IMR-90 (cell line): ENCODE measurements at regions not wholly inside any gene's neighbourhood (a gene's known extent, or its start where the extent isn't known, plus 50 kb on each side); places are given as distances from the start of the nearest gene placed in this dataset.

Experiments
- ATAC-seq: fragments of 200-7000 bp; cut with Tn5 transposase; 2 replicates; pipeline ENCODE4 v1.9.1; 2020; ENCODE audit warnings: low read depth, mild to moderate bottlenecking, moderate library complexity
- BruUV-seq: library from RNA; stranded (reverse); fragments of 400-500 nt; replicated peaks from 2 replicates; lab custom pipeline; 2021; lab: Mats Ljungman, UMichigan
- CTCF ChIA-PET: fragments of 300-600 bp; formaldehyde crosslinking; extraction: SDS; loops from one replicate; lab custom pipeline; 2021; ENCODE audit warnings: antibody characterized with exemption; lab: Yijun Ruan, JAX
- POLR2A ChIA-PET: fragments of 300-600 bp; sonication (Branson Sonifier 250); formaldehyde crosslinking; loops from one replicate; lab custom pipeline; 2022; ENCODE audit warnings: antibody characterized with exemption; ENCODE audit not compliant: unreplicated experiment; lab: Charles Lee
- DNase-seq: peaks from one replicate; pipeline ENCODE4 v3.0.0; 2013
- H2AFZ ChIP-seq: replicated peaks from 2 replicates; pipeline ENCODE3; 2013; ENCODE audit warnings: low read length, mild to moderate bottlenecking; ENCODE audit not compliant: poor library complexity
- H2AK5ac ChIP-seq: 2 replicates; pipeline ENCODE4 v1.6.1; 2013; ENCODE audit warnings: low read depth, low read length, inconsistent platforms
- H2AK9ac ChIP-seq: replicated peaks from 2 replicates; pipeline ENCODE3; 2013; ENCODE audit warnings: mild to moderate bottlenecking, low read depth, low read length, moderate library complexity; ENCODE audit not compliant: poor library complexity
- H2BK120ac ChIP-seq: 2 replicates; pipeline ENCODE4 v1.6.1; 2013; ENCODE audit warnings: low read depth, low read length, inconsistent platforms
- H2BK15ac ChIP-seq: 3 replicates; pipeline ENCODE4 v1.6.1; 2013; ENCODE audit warnings: low read depth, low read length, inconsistent platforms
- H2BK20ac ChIP-seq: 2 replicates; pipeline ENCODE4 v1.6.1; 2013; ENCODE audit warnings: low read depth, mild to moderate bottlenecking, inconsistent platforms, low read length, moderate library complexity
- H2BK5ac ChIP-seq: 2 replicates; pipeline ENCODE4 v1.6.1; 2013; ENCODE audit warnings: mild to moderate bottlenecking, low read depth, low read length, inconsistent platforms; ENCODE audit not compliant: poor library complexity, severe bottlenecking
- H3K14ac ChIP-seq: replicated peaks from 2 replicates; pipeline ENCODE4 v1.6.1; 2013; ENCODE audit warnings: low read depth, low read length, inconsistent platforms
- H3K18ac ChIP-seq: 2 replicates; pipeline ENCODE4 v1.6.1; 2013; ENCODE audit warnings: low read depth, low read length, control low read depth
- H3K23ac ChIP-seq: 2 replicates; pipeline ENCODE4 v1.6.1; 2013; ENCODE audit warnings: low read depth, low read length, inconsistent platforms
- H3K27ac ChIP-seq: 2 replicates; pipeline ENCODE4 v1.5.1; 2013; ENCODE audit warnings: mild to moderate bottlenecking, control low read depth, low read length; ENCODE audit not compliant: insufficient read depth
- H3K27me3 ChIP-seq: 2 replicates; pipeline ENCODE4 v1.6.1; 2013; ENCODE audit warnings: low read length; ENCODE audit not compliant: control insufficient read depth, insufficient read depth
- H3K36me3 ChIP-seq: 2 replicates; pipeline ENCODE4 v1.6.1; 2013; ENCODE audit warnings: low read length, mixed read lengths; ENCODE audit not compliant: control insufficient read depth, insufficient read depth
- H3K4ac ChIP-seq: 2 replicates; pipeline ENCODE4 v1.6.1; 2013; ENCODE audit warnings: low read depth, low read length, inconsistent platforms
- H3K4me1 ChIP-seq: 2 replicates; pipeline ENCODE4 v1.6.1; 2013; ENCODE audit warnings: low read length, mixed read lengths; ENCODE audit not compliant: control insufficient read depth, insufficient read depth
- H3K4me2 ChIP-seq: 2 replicates; pipeline ENCODE4 v1.6.1; 2013; ENCODE audit warnings: low read depth, mild to moderate bottlenecking, control low read depth, low read length, moderate library complexity
- H3K4me3 ChIP-seq: 2 replicates; pipeline ENCODE4 v1.5.1; 2013; ENCODE audit warnings: low read depth, mild to moderate bottlenecking, control low read depth, low read length, moderate library complexity; ENCODE audit not compliant: insufficient read depth
- H3K56ac ChIP-seq: 2 replicates; pipeline ENCODE4 v1.6.1; 2013; ENCODE audit warnings: low read length, inconsistent platforms; ENCODE audit not compliant: insufficient read depth; ENCODE audit errors: extremely low read depth
- H3K79me1 ChIP-seq, 2 experiments: 2 replicates each; pipeline ENCODE4 v1.6.1; 2013; ENCODE audit warnings: low read length in 2 of 2, inconsistent platforms in 1 of 2, low read depth in 1 of 2
- H3K9ac ChIP-seq: 2 replicates; pipeline ENCODE4 v1.6.1; 2013; ENCODE audit warnings: low read depth, low read length, control low read depth
- H3K9me1 ChIP-seq: 2 replicates; pipeline ENCODE4 v1.6.1; 2013; ENCODE audit warnings: low read length, inconsistent platforms; ENCODE audit not compliant: insufficient read depth
- H3K9me3 ChIP-seq: 2 replicates; pipeline ENCODE4 v1.6.1; 2013; ENCODE audit warnings: low read length; ENCODE audit not compliant: control insufficient read depth, insufficient read depth
- H4K20me1 ChIP-seq: 2 replicates; pipeline ENCODE4 v1.6.1; 2013; ENCODE audit warnings: low read length, inconsistent platforms; ENCODE audit not compliant: insufficient read depth
- H4K5ac ChIP-seq: 2 replicates; pipeline ENCODE4 v1.6.1; 2013; ENCODE audit warnings: mild to moderate bottlenecking, low read depth, low read length, control low read depth
- H4K8ac ChIP-seq, 2 experiments: 2 replicates each; pipeline ENCODE4 v1.6.1; 2013; ENCODE audit warnings: low read depth in 2 of 2, low read length in 2 of 2, control low read depth in 1 of 2, inconsistent platforms in 1 of 2
- H4K91ac ChIP-seq: 2 replicates; pipeline ENCODE4 v1.6.1; 2013; ENCODE audit warnings: low read depth, low read length, inconsistent platforms; ENCODE audit not compliant: insufficient read depth
- BHLHE40 ChIP-seq: fragments of 150-350 bp; IDR thresholded peaks from 2 replicates; pipeline ENCODE4 v1.6.1; 2016; ENCODE audit warnings: mild to moderate bottlenecking, low read depth, low read length
- FOS ChIP-seq: fragments of 150-350 bp; IDR thresholded peaks from 2 replicates; pipeline ENCODE4 v1.6.1; 2016; ENCODE audit warnings: low read depth, low read length
- MAFK ChIP-seq: IDR thresholded peaks from 2 replicates; pipeline ENCODE4 v1.6.1; 2012; ENCODE audit warnings: low read depth, low read length, improper control_type of control experiment
- NFE2L2 ChIP-seq: fragments of 150-350 bp; IDR thresholded peaks from 2 replicates; pipeline ENCODE4 v1.6.1; 2016; ENCODE audit warnings: low read depth, mild to moderate bottlenecking, low read length
- RCOR1 ChIP-seq: IDR thresholded peaks from 2 replicates; pipeline ENCODE4 v1.6.1; 2012; ENCODE audit warnings: mild to moderate bottlenecking, low read length, improper control_type of control experiment; ENCODE audit not compliant: insufficient replicate concordance
- WGBS, 2 experiments: methylation state at CpG; one replicate each; pipeline versions ENCODE4 v1.1.5 to v1.1.7; 2013; ENCODE audit warnings: missing lambda C conversion rate in 2 of 2; ENCODE audit not compliant: insufficient read length in 1 of 2; ENCODE audit errors: extremely low coverage in 2 of 2; 5-methylcytosine and 5-hydroxymethylcytosine counted together
- dilution Hi-C: fragments of 300-500 bp; cut with HindIII; formaldehyde crosslinking; loops from one replicate; pipeline ENCODE4 v1.14.3; 2018; ENCODE audit warnings: low sequenced_read_pairs; ENCODE audit not compliant: unreplicated experiment
- in situ Hi-C: fragments of 300-500 bp; cut with MboI; formaldehyde crosslinking; loops from 3 replicates; pipeline ENCODE4 v1.14.3; 2019; ENCODE audit warnings: low sequenced_read_pairs, inconsistent platforms, mixed read lengths
- intact Hi-C: fragments of 100-400 bp; cut with micrococcal nuclease; formaldehyde crosslinking; loops from 2 replicates; pipeline ENCODE4 v1.10.0; 2022

- Histone ChIP-seq H4K20me1 (no peaks in the 10 kb centered on the region), H2AK9ac (no peak overlapping the region), H3K27ac (no peak overlapping the region), H4K5ac (no peak overlapping the region), H3K27me3 (no peaks in the 10 kb centered on the region), H3K9me3 (peaks cover 3% of the 10 kb centered on the region), H3K36me3 (no peaks in the 10 kb centered on the region), H2BK20ac (no peak overlapping the region), H3K4ac (no peak overlapping the region), H4K91ac (no peak overlapping the region), H3K4me3 (no peak overlapping the region), H3K56ac (no peak overlapping the region), H2BK120ac (no peak overlapping the region), H3K18ac (no peak overlapping the region), H4K8ac (no peak overlapping the region), H2BK15ac (no peak overlapping the region), H3K79me1 (no peaks in the 10 kb centered on the region), H3K4me1 (peaks cover 2% of the 10 kb centered on the region; the same call in 1 of the 2 replicates), H2BK5ac (no peak overlapping the region), H3K23ac (no peak overlapping the region), H3K9me1 (peaks cover 10% of the 10 kb centered on the region), H2AFZ (no peak overlapping the region), H3K14ac (no peak overlapping the region), H2AK5ac (no peak overlapping the region), H3K9ac (no peak overlapping the region), H3K4me2 (no peak overlapping the region)
- in situ Hi-C loops (no loop called here), intact Hi-C loops (no loop called here), dilution Hi-C loops (no loop called here)
- no TSS peak for BruUV-seq
- POLR2A ChIA-PET: no interaction called here
- TF ChIP-seq BHLHE40 (no peak), MAFK (no peak), RCOR1 (no peak), NFE2L2 (no peak), FOS (no peak)
- DNase-seq (no peak), ATAC-seq (no peak)
- WGBS, 2 experiments: no CpG with 5 or more reads among the region's 3 CpGs
- CTCF ChIA-PET: no interaction called here
These were observed 139.1 kb upstream of the GMDS start for GRCh38 chr6:2384528-2384927.
